SK-N-SH treated with all-trans-retinoic acid at 6 μM for 48 hours (cell line): ENCODE measurements at regions not wholly inside any gene's neighbourhood (a gene's known extent, or its start where the extent isn't known, plus 50 kb on each side); places are given as distances from the start of the nearest gene placed in this dataset.

ENCODE experiments used
- ATAC-seq: fragments of 200-7000 bp; cut with Tn5 transposase; 3 replicates; pipeline ENCODE4 v1.9.1; 2020; ENCODE audit warnings: mild to moderate bottlenecking, moderate library complexity
- GLIS3 ChIP-seq: fragments of 250-450 bp; sonication (Bioruptor Pico); IDR thresholded peaks from 2 replicates; pipeline ENCODE4 v1.5.0; 2020; ENCODE audit warnings: mild to moderate bottlenecking, moderate library complexity
- TOX ChIP-seq: fragments of 250-450 bp; sonication (Bioruptor Pico); IDR thresholded peaks from 2 replicates; pipeline ENCODE4 v1.8.0; 2021; ENCODE audit warnings: mild to moderate bottlenecking, moderate library complexity, borderline replicate concordance
- TSHZ2 ChIP-seq: fragments of 250-450 bp; sonication (Bioruptor Pico); IDR thresholded peaks from 2 replicates; pipeline ENCODE4 v1.5.0; 2020; ENCODE audit warnings: mild to moderate bottlenecking, moderate library complexity
- ZFP3 ChIP-seq: fragments of 250-450 bp; sonication (Bioruptor Pico); IDR thresholded peaks from 2 replicates; pipeline ENCODE4 v1.5.0; 2020; ENCODE audit warnings: mild to moderate bottlenecking, moderate library complexity

DNA sequence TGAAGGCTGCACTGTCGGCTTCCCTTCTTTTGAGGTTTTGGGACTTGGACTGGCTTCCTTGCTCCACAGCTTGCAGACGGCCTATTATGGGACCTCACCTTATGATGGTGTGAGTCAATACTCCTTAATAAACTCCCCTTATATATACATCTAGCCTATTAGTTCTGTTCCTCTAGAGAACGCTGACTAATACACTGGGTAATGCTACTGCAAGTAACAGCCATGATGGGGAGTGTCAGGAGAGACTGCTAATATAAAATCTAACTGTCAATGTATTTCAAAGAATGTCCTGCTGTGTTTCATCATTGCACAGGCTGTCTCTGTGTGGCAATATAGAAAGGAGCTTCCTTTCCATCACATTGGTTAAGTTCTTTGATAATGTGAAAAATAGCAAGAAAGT lies 57.7 kb upstream of the UST start:
- no peak for TF ChIP-seq GLIS3 (CRISPR knock-in tag)
- no peak for ATAC-seq

DNA sequence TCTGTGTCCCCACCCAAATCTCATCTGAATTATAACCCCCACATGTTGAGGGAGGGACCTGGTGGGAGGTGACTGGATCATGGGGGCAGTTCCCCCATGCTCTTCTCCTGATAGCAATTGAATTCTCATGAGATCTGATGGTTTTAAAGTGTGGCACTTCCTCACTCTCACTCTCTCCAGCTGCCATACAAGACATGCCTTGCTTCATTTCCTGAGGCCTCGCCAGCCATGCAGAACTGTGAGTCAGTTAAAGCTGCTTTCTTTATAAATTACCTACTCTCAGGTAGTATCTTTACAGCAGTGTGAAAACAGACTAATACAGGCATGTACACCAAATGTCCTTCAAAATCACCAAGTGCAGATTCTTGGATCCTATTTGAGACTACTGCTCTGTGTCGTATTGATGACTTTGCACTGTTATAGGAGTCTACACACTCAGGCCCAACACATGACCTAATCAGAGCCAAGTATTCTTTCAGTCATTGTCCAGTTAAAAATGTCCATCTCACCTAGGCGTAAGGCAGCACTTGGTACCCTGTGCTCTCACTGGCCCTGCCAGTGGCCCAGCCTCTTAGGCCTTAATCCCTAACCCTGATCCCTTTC lies 52.8 kb upstream of the UST start:
- TF ChIP-seq TOX (CRISPR knock-in tag) (no peak), ZFP3 (CRISPR knock-in tag) (no peak), TSHZ2 (CRISPR knock-in tag) (no peak)
- TF ChIP-seq, all 23 proteins: peak for 0
- no peak for ATAC-seq
